Mesothelial cell of epicardium (in vitro differentiated cells): ENCODE measurements at regions not wholly inside any gene's neighbourhood (a gene's known extent, or its start where the extent isn't known, plus 50 kb on each side); places are given as distances from the start of the nearest gene placed in this dataset.

Source experiments
- DNase-seq, 2 experiments: peaks; one replicate each; pipeline ENCODE4 v3.0.0; 2021; ENCODE audit warnings: low spot score in 2 of 2; ENCODE audit not compliant: unreplicated experiment in 2 of 2
- H3K27ac Mint-ChIP-seq: 2 replicates; pipeline ENCODE4 v1.8.0; 2021; ENCODE audit warnings: mixed read lengths
- H3K27me3 Mint-ChIP-seq: 2 replicates; pipeline ENCODE4 v1.8.0; 2021; ENCODE audit warnings: low read depth, mixed read lengths
- H3K36me3 Mint-ChIP-seq: 2 replicates; pipeline ENCODE4 v1.8.0; 2021; ENCODE audit warnings: mixed read lengths
- H3K4me1 Mint-ChIP-seq: 2 replicates; pipeline ENCODE4 v1.8.0; 2021; ENCODE audit warnings: mixed read lengths
- H3K4me3 Mint-ChIP-seq: 2 replicates; pipeline ENCODE4 v1.8.0; 2021; ENCODE audit warnings: mild to moderate bottlenecking, moderate library complexity, mixed read lengths
- H3K9me3 Mint-ChIP-seq: 2 replicates; pipeline ENCODE4 v1.8.0; 2021; ENCODE audit warnings: mixed read lengths
- CTCF ChIP-seq: fragments of 200-600 bp; sonication (generic); IDR thresholded peaks from one replicate; pipeline ENCODE4 v1.5.0; 2021; ENCODE audit warnings: antibody characterized with exemption; ENCODE audit not compliant: unreplicated experiment

- H3K27me3 Mint-ChIP-seq = peaks cover 36% of the 10 kb centered on the region
These were observed 156.2 kb upstream of the ZNF618 start for GRCh38 chr9:113719919-113720318.

GRCh38 chr9:113720495-113720894 lies 155.6 kb upstream of the ZNF618 start:
- TF ChIP-seq CTCF = no peak

More at GRCh38 chr9:113719919-113720318, 156.2 kb upstream of the ZNF618 start:
- DNase-seq = no peak
- Mint-ChIP-seq H3K36me3 (no peaks in the 10 kb centered on the region), H3K9me3 (peaks cover 22% of the 10 kb centered on the region), H3K27ac (no peak overlapping the region), H3K4me1 (no peaks in the 10 kb centered on the region), H3K4me3 (no peak overlapping the region)
- TF ChIP-seq CTCF = no peak

GRCh38 chr9:113721856-113722255 lies 154.3 kb upstream of the ZNF618 start:
- no peak for TF ChIP-seq CTCF
- H3K36me3 Mint-ChIP-seq = no peaks in the 10 kb centered on the region
- H3K27me3 Mint-ChIP-seq = peaks cover 32% of the 10 kb centered on the region
- no peak overlapping the region for H3K4me3 Mint-ChIP-seq
- H3K27ac Mint-ChIP-seq = no peak overlapping the region
- peaks cover 9% of the 10 kb centered on the region for H3K9me3 Mint-ChIP-seq
- no peaks in the 10 kb centered on the region for H3K4me1 Mint-ChIP-seq
- no peak for DNase-seq

More at GRCh38 chr9:113720495-113720894, 155.6 kb upstream of the ZNF618 start:
- Mint-ChIP-seq H3K27ac (no peak overlapping the region), H3K4me1 (no peaks in the 10 kb centered on the region), H3K36me3 (no peaks in the 10 kb centered on the region), H3K27me3 (peaks cover 36% of the 10 kb centered on the region), H3K9me3 (peaks cover 20% of the 10 kb centered on the region), H3K4me3 (no peak overlapping the region)
- DNase-seq = no peak

- TF ChIP-seq CTCF = no peak
- Mint-ChIP-seq H3K9me3 (peaks cover 12% of the 10 kb centered on the region), H3K27ac (no peak overlapping the region), H3K4me3 (no peak overlapping the region), H3K27me3 (peaks cover 21% of the 10 kb centered on the region), H3K4me1 (no peaks in the 10 kb centered on the region), H3K36me3 (peaks cover 1% of the 10 kb centered on the region)
- no peak for DNase-seq
These were observed 151.9 kb upstream of the ZNF618 start for GRCh38 chr9:113724202-113724601.

GRCh38 chr9:113728989-113729388 lies 147.1 kb upstream of the ZNF618 start:
- no peak for TF ChIP-seq CTCF
- H3K36me3 Mint-ChIP-seq = peaks cover 1% of the 10 kb centered on the region
- peaks cover 5% of the 10 kb centered on the region for H3K27me3 Mint-ChIP-seq
- H3K4me1 Mint-ChIP-seq = no peaks in the 10 kb centered on the region
- no peak for DNase-seq
- H3K4me3 Mint-ChIP-seq = no peak overlapping the region
- H3K27ac Mint-ChIP-seq = no peak overlapping the region
- H3K9me3 Mint-ChIP-seq = peaks cover 21% of the 10 kb centered on the region

GRCh38 chr9:113734826-113735225 lies 141.3 kb upstream of the ZNF618 start:
- Mint-ChIP-seq H3K4me1 (no peaks in the 10 kb centered on the region), H3K9me3 (peaks cover 20% of the 10 kb centered on the region), H3K36me3 (no peaks in the 10 kb centered on the region)

More at GRCh38 chr9:113734826-113735225, 141.3 kb upstream of the ZNF618 start:
- DNase-seq = no peak
- Mint-ChIP-seq H3K4me3 (no peak overlapping the region), H3K27ac (no peak overlapping the region), H3K27me3 (peaks cover 8% of the 10 kb centered on the region)
- no peak for TF ChIP-seq CTCF
